ENCODE measurements at regions not wholly inside any gene's neighbourhood (a gene's known extent, or its start where the extent isn't known, plus 50 kb on each side); places are given as distances from the start of the nearest gene placed in this dataset.
"Not testable (repeated sequence)": the region's sequence is repeated elsewhere in the genome, so short reads cannot be mapped to it uniquely, and the experiment has no call there.

GRCh38 chr18:38663270-38663669 is 1097.7 kb upstream of the CELF4 start:
- no peak for DNase-seq

- DNase-seq: no peak
Measured at GRCh38 chr18:38654946-38655345, 1089.3 kb upstream of the CELF4 start.

- DNase-seq: no peak
Measured at GRCh38 chr18:38651736-38652135, 1086.1 kb upstream of the CELF4 start.

- DNase-seq: no peak
Measured at GRCh38 chr18:38648179-38648578, 1082.6 kb upstream of the CELF4 start.

- DNase-seq: no peak
Measured at GRCh38 chr18:38646296-38646695, 1080.7 kb upstream of the CELF4 start.

GRCh38 chr18:38644875-38645641 is 1079.5 kb upstream of the CELF4 start:
- DNase-seq: no peak

- DNase-seq: no peak
Measured at GRCh38 chr18:38642711-38643110, 1077.1 kb upstream of the CELF4 start.

GRCh38 chr18:38639700-38640099 is 1074.1 kb upstream of the CELF4 start:
- DNase-seq: not testable (repeated sequence)

- no peak for DNase-seq
Measured at GRCh38 chr18:38635709-38636430, 1070.3 kb upstream of the CELF4 start.

GRCh38 chr18:38634117-38634516 is 1068.5 kb upstream of the CELF4 start:
- no peak for DNase-seq

GRCh38 chr18:38633333-38633732 is 1067.7 kb upstream of the CELF4 start:
- DNase-seq: no peak

GRCh38 chr18:38619129-38619528 is 1053.5 kb upstream of the CELF4 start:
- no peak for DNase-seq

- no peak for DNase-seq
Measured at GRCh38 chr18:38616306-38616705, 1050.7 kb upstream of the CELF4 start.

- DNase-seq: no peak
Measured at GRCh38 chr18:38612904-38613303, 1047.3 kb upstream of the CELF4 start.

GRCh38 chr18:38611036-38611964 is 1045.7 kb upstream of the CELF4 start:
- no peak for DNase-seq

GRCh38 chr18:38606841-38607240 is 1041.2 kb upstream of the CELF4 start:
- no peak for DNase-seq

- no peak for DNase-seq
Measured at GRCh38 chr18:38602341-38602740, 1036.7 kb upstream of the CELF4 start.

GRCh38 chr18:38587571-38587970 is 1022.0 kb upstream of the CELF4 start:
- DNase-seq: no peak

GRCh38 chr18:38586327-38586726 is 1020.7 kb upstream of the CELF4 start:
- DNase-seq: no peak

GRCh38 chr18:38579764-38580163 is 1014.2 kb upstream of the CELF4 start:
- no peak for DNase-seq

GRCh38 chr18:38576916-38577315 is 1011.3 kb upstream of the CELF4 start:
- no peak for DNase-seq

GRCh38 chr18:38576349-38576748 is 1010.8 kb upstream of the CELF4 start:
- no peak for DNase-seq

GRCh38 chr18:38575648-38576047 is 1010.0 kb upstream of the CELF4 start:
- DNase-seq: no peak
